ENCODE measurements at regions not wholly inside any gene's neighbourhood (a gene's known extent, or its start where the extent isn't known, plus 50 kb on each side); places are given as distances from the start of the nearest gene placed in this dataset.

DNA sequence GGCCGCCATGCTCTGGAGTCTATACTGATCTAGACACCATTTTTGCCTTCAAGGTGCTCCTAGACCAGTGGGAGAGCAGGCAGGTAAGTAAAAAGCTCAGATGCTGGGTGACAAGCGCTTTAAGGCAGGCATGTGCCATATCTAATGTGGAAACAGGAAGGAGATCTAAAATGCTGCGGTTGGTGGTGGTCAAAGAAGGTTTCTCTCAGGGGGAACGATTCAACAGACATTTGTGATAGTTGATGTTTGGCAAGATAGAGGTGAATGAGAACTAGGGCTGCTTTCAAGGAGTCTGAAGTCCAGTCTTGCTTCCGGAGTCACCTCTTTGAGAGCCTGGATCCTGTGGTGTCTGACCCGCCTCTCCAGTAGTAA lies 146.2 kb upstream of the KLF4 start:
- CTCF ChIA-PET: no interaction called here
- no peak overlapping the region for H3K9ac ChIP-seq (replicated peaks; ENCODE audit: extremely low read depth, insufficient read depth, low read length)
- no peaks in the 10 kb centered on the region for H3K9me1 ChIP-seq (replicated peaks; ENCODE audit: control insufficient read depth, extremely low read depth, insufficient read depth, low read length)
- TF ChIP-seq POLR2AphosphoS5 (IDR thresholded peaks at IDR 0.05; ENCODE audit: insufficient read depth, low read depth, low read length): no peak
- TF ChIP-seq, protein P1, sequence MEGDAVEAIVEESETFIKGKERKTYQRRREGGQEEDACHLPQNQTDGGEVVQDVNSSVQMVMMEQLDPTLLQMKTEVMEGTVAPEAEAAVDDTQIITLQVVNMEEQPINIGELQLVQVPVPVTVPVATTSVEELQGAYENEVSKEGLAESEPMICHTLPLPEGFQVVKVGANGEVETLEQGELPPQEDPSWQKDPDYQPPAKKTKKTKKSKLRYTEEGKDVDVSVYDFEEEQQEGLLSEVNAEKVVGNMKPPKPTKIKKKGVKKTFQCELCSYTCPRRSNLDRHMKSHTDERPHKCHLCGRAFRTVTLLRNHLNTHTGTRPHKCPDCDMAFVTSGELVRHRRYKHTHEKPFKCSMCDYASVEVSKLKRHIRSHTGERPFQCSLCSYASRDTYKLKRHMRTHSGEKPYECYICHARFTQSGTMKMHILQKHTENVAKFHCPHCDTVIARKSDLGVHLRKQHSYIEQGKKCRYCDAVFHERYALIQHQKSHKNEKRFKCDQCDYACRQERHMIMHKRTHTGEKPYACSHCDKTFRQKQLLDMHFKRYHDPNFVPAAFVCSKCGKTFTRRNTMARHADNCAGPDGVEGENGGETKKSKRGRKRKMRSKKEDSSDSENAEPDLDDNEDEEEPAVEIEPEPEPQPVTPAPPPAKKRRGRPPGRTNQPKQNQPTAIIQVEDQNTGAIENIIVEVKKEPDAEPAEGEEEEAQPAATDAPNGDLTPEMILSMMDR (IDR thresholded peaks at IDR 0.05; ENCODE audit: extremely low read depth in 1 of 2, insufficient read depth in 1 of 2, low read depth in 1 of 2, low read length in 2 of 2): no peak
- no peak for TF ChIP-seq GATA2 (IDR thresholded peaks at IDR 0.05; ENCODE audit: insufficient read depth, insufficient read length, low read depth, low read length)
- no peak for TF ChIP-seq JUN (IDR thresholded peaks at IDR 0.05; ENCODE audit: borderline replicate concordance, insufficient read depth, insufficient read length, low read depth)
- TF ChIP-seq EZH2 (IDR thresholded peaks at IDR 0.05; ENCODE audit: borderline replicate concordance, low read depth, low read length, severe bottlenecking): no peak
- TF ChIP-seq MYC (IDR thresholded peaks at IDR 0.05; ENCODE audit: low read depth, low read length): no peak
- TF ChIP-seq, protein P2, sequence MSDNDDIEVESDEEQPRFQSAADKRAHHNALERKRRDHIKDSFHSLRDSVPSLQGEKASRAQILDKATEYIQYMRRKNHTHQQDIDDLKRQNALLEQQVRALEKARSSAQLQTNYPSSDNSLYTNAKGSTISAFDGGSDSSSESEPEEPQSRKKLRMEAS (IDR thresholded peaks at IDR 0.05; ENCODE audit: insufficient read depth, insufficient read length): no peak
- TF ChIP-seq POLR2A (IDR thresholded peaks at IDR 0.05; ENCODE audit: low read depth, low read length): no peak
- TF ChIP-seq FOS (IDR thresholded peaks at IDR 0.05; ENCODE audit: borderline replicate concordance, insufficient read depth, low read length): no peak
- no peak overlapping the region for H3K4me2 ChIP-seq (ENCODE audit: insufficient read depth, low read length)
- no peak overlapping the region for H3K4me3 ChIP-seq (replicated peaks in 1 of 3; ENCODE audit: insufficient read depth in 1 of 3, low read depth in 1 of 3, low read length in 3 of 3)
- BruUV-seq (replicated peaks): no TSS peak
- POLR2A ChIA-PET: no interaction called here
- H3K36me3 ChIP-seq (ENCODE audit: control insufficient read depth in 2 of 2, extremely low read depth in 1 of 2, insufficient read depth in 2 of 2, low read length in 2 of 2): no peaks in the 10 kb centered on the region
- no peak overlapping the region for H3K27ac ChIP-seq (ENCODE audit: insufficient read depth, low read depth, low read length)
- dilution Hi-C loops (cut with MboI; ENCODE audit: extremely low pct_ligation_motif_present, low sequenced_read_pairs): no loop called here
- H3K79me2 ChIP-seq (ENCODE audit: control insufficient read depth, insufficient read depth, low read length): no peaks in the 10 kb centered on the region
- no peak overlapping the region for H2AFZ ChIP-seq (ENCODE audit: low read depth, low read length)
- no peak for FAIRE-seq
- H4K20me1 ChIP-seq (replicated peaks; ENCODE audit: control insufficient read depth, extremely low read depth, insufficient read depth, low read length): no peaks in the 10 kb centered on the region
- peaks cover 14% of the 10 kb centered on the region for H3K4me1 ChIP-seq (ENCODE audit: control insufficient read depth, extremely low read depth, insufficient read depth, low read length)
- intact Hi-C loops (cut with micrococcal nuclease): loop anchor here (2.0 to 10.0 kb wide), 4 partner anchors 35 to 639 kb away; no protein-coding TSS in a partner anchor
- H3K9me3 ChIP-seq (replicated peaks; ENCODE audit: control insufficient read depth, insufficient read depth, low read length): no peaks in the 10 kb centered on the region
- no peak for DNase-seq (ENCODE audit: low read depth, low spot score)
- no peaks in the 10 kb centered on the region for H3K27me3 ChIP-seq (ENCODE audit: control insufficient read depth in 2 of 2, insufficient read depth in 2 of 2, low read length in 2 of 2)

Data from endothelial cell of umbilical vein (primary cell).